PC-3 (cell line): ENCODE measurements at regions not wholly inside any gene's neighbourhood (a gene's known extent, or its start where the extent isn't known, plus 50 kb on each side); places are given as distances from the start of the nearest gene placed in this dataset.

Experiments
- ATAC-seq: fragments of 200-7000 bp; cut with Tn5 transposase; 2 replicates; pipeline ENCODE4 v1.9.1; 2020; ENCODE audit warnings: mild to moderate bottlenecking, moderate library complexity
- BruUV-seq: library from RNA; stranded (reverse); fragments of 400-500 nt; replicated peaks from 2 replicates; lab custom pipeline; 2021; lab: Mats Ljungman, UMichigan
- CTCF ChIA-PET: fragments of 300-600 bp; sonication (Branson Sonifier 250); formaldehyde crosslinking; loops from one replicate; lab custom pipeline; 2022; ENCODE audit warnings: antibody characterized with exemption; lab: Charles Lee
- POLR2A ChIA-PET: fragments of 300-600 bp; sonication (Branson Sonifier 250); formaldehyde crosslinking; loops from one replicate; lab custom pipeline; 2022; ENCODE audit warnings: antibody characterized with exemption; ENCODE audit not compliant: unreplicated experiment; lab: Charles Lee
- DNase-seq: peaks from one replicate; pipeline ENCODE4 v3.0.0-alpha.2; 2015
- H2AFZ ChIP-seq: fragments of 300-600 bp; sonication (generic); 2 replicates; pipeline ENCODE4 v1.6.0; 2016; ENCODE audit warnings: antibody characterized with exemption, low read length
- H3F3A ChIP-seq: fragments of 300-600 bp; sonication (generic); one replicate; pipeline ENCODE4 v1.6.0; 2017; ENCODE audit warnings: antibody characterized with exemption, low read length, control low read depth, mild to moderate bottlenecking; ENCODE audit not compliant: unreplicated experiment
- H3K27ac ChIP-seq: fragments of 300-600 bp; sonication (generic); 2 replicates; pipeline ENCODE4 v1.5.1; 2016; ENCODE audit warnings: mild to moderate bottlenecking, low read length
- H3K27me3 ChIP-seq: fragments of 300-600 bp; sonication (generic); 2 replicates; pipeline ENCODE4 v1.6.1; 2016; ENCODE audit warnings: low read length, mixed read lengths
- H3K36me3 ChIP-seq: fragments of 300-600 bp; sonication (generic); 2 replicates; pipeline ENCODE4 v1.6.1; 2016; ENCODE audit warnings: low read depth, mixed run types, low read length, mixed read lengths
- H3K4me1 ChIP-seq: fragments of 300-600 bp; sonication (generic); 2 replicates; pipeline ENCODE4 v1.5.1; 2016; ENCODE audit warnings: low read length; ENCODE audit not compliant: insufficient read depth
- H3K4me2 ChIP-seq: fragments of 300-600 bp; sonication (generic); 2 replicates; pipeline ENCODE4 v1.6.0; 2016; ENCODE audit warnings: low read length
- H3K4me3 ChIP-seq: fragments of 300-600 bp; sonication (generic); 2 replicates; pipeline ENCODE4 v1.5.1; 2016; ENCODE audit warnings: mild to moderate bottlenecking, low read length, mixed read lengths
- H3K79me2 ChIP-seq: fragments of 300-600 bp; sonication (generic); 2 replicates; pipeline ENCODE4 v1.6.1; 2017; ENCODE audit warnings: low read length, mixed read lengths
- H3K9ac ChIP-seq: fragments of 300-600 bp; sonication (generic); 2 replicates; pipeline ENCODE4 v1.6.0; 2016; ENCODE audit warnings: mild to moderate bottlenecking, low read length
- H3K9me2 ChIP-seq: fragments of 300-600 bp; sonication (generic); replicated peaks from 2 replicates; pipeline ENCODE4 v1.6.1; 2016; ENCODE audit warnings: mixed run types, low read length, mixed read lengths
- H3K9me3 ChIP-seq: fragments of 300-600 bp; sonication (generic); 2 replicates; pipeline ENCODE4 v1.6.1; 2016; ENCODE audit warnings: low read length, mixed read lengths
- H4K20me1 ChIP-seq: fragments of 300-600 bp; sonication (generic); 2 replicates; pipeline ENCODE4 v1.6.1; 2016; ENCODE audit warnings: low read length, mixed read lengths
- CTCF ChIP-seq: fragments of 300-600 bp; sonication (generic); conservative IDR thresholded peaks from 2 replicates; pipeline ENCODE4 v1.5.1; 2017; ENCODE audit warnings: antibody characterized with exemption, low read depth, mild to moderate bottlenecking, low read length
- EZH2 ChIP-seq: fragments of 300-600 bp; sonication (generic); IDR thresholded peaks from one replicate; pipeline ENCODE4 v1.6.1; 2017; ENCODE audit warnings: antibody characterized with exemption, mild to moderate bottlenecking, low read length; ENCODE audit not compliant: unreplicated experiment
- EZH2phosphoT487 ChIP-seq: fragments of 300-600 bp; sonication (generic); IDR thresholded peaks from 2 replicates; pipeline ENCODE4 v1.6.1; 2018; ENCODE audit warnings: mild to moderate bottlenecking, antibody characterized with exemption, low read length, borderline replicate concordance
- intact Hi-C: fragments of 100-400 bp; cut with micrococcal nuclease; formaldehyde crosslinking; loops from 2 replicates; pipeline ENCODE4 v1.9.0; 2023

DNA sequence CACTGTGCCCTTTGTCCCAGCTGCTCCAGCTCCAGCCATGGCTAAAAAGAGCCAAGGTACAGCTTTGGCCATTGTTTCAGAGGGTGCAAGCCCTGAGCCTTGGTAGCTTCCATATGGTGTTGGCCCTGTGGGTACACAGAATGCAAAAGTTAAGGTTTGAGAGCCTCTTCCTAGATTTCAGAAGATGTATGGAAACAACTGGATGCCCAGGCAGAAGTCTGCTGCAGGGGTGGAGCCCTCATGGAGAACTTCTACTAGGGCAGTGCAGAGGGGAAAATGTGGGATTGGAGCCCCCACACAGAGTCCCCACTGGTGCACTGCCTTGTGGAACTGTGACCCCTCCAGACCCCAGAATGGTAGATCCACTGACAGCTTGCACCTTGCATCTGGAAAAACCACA, 70.9 kb upstream of the MSX1 start:
- H3K36me3 ChIP-seq: no peaks in the 10 kb centered on the region
- H3K27me3 ChIP-seq: peaks cover 12% of the 10 kb centered on the region; the same call in 1 of the 2 replicates
- no peak for DNase-seq
- no TSS peak for BruUV-seq
- H3F3A ChIP-seq: no peaks in the 10 kb centered on the region
- no peaks in the 10 kb centered on the region for H3K79me2 ChIP-seq
- no peaks in the 10 kb centered on the region for H3K9me2 ChIP-seq
- H4K20me1 ChIP-seq: no peaks in the 10 kb centered on the region
- H3K4me2 ChIP-seq: no peak overlapping the region
- CTCF ChIA-PET: no interaction called here
- H2AFZ ChIP-seq: no peak overlapping the region
- TF ChIP-seq CTCF: no peak
- TF ChIP-seq EZH2: no peak
- no peak for TF ChIP-seq EZH2phosphoT487
- no peaks in the 10 kb centered on the region for H3K9me3 ChIP-seq
- no peak overlapping the region for H3K9ac ChIP-seq
- no peaks in the 10 kb centered on the region for H3K4me1 ChIP-seq
- no peak for ATAC-seq
- H3K4me3 ChIP-seq: no peak overlapping the region
- intact Hi-C loops: no loop called here
- POLR2A ChIA-PET: no interaction called here
- H3K27ac ChIP-seq: no peak overlapping the region

DNA sequence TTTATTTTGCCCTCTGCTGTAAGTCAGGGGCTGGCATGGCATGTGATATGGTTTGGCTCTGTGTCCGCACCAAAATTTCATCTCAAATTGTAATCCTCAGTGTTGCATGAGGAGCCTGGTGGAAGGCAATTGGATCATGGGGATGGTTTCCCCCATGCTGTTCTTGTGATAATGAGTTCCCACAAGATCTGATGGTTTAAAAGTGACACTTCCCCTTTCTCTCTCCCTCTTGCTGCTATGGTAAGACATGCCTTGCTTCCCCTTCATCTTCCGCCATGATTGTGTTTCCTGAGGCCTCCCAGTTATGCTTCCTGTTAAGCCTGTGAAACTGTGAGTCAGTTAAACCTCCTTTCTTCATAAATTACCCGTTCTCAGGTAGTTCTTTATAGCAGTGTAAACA, 72.0 kb upstream of the MSX1 start:
- H3K27ac ChIP-seq: no peak overlapping the region
- no peak for ATAC-seq
- TF ChIP-seq EZH2 (no peak), EZH2phosphoT487 (no peak), CTCF (no peak)
- no TSS peak for BruUV-seq
- H3K79me2 ChIP-seq: no peaks in the 10 kb centered on the region
- H3K4me1 ChIP-seq: no peaks in the 10 kb centered on the region
- no peak overlapping the region for H3K4me3 ChIP-seq
- H2AFZ ChIP-seq: no peak overlapping the region
- H3K4me2 ChIP-seq: no peak overlapping the region
- H3F3A ChIP-seq: no peaks in the 10 kb centered on the region
- CTCF ChIA-PET: no interaction called here
- peaks cover 12% of the 10 kb centered on the region; the same call in 1 of the 2 replicates for H3K27me3 ChIP-seq
- H3K9ac ChIP-seq: no peak overlapping the region
- intact Hi-C loops: no loop called here
- H3K9me2 ChIP-seq: no peaks in the 10 kb centered on the region
- no peaks in the 10 kb centered on the region for H4K20me1 ChIP-seq
- H3K36me3 ChIP-seq: no peaks in the 10 kb centered on the region
- no peaks in the 10 kb centered on the region for H3K9me3 ChIP-seq
- no peak for DNase-seq
- POLR2A ChIA-PET: no interaction called here

- Histone ChIP-seq H3K27me3 (no peaks in the 10 kb centered on the region), H3K4me2 (no peak overlapping the region), H2AFZ (no peak overlapping the region)
Measured at GRCh38 chr4:4784379-4784778, 75.1 kb upstream of the MSX1 start.

More at GRCh38 chr4:4784379-4784778, 75.1 kb upstream of the MSX1 start:
- H3K9me3 ChIP-seq: no peaks in the 10 kb centered on the region
- intact Hi-C loops: no loop called here
- H4K20me1 ChIP-seq: no peaks in the 10 kb centered on the region
- ChIA-PET CTCF (no interaction called here), POLR2A (no interaction called here)
- no peaks in the 10 kb centered on the region for H3K79me2 ChIP-seq
- no peak for TF ChIP-seq EZH2phosphoT487
- no peak for TF ChIP-seq EZH2
- H3K9ac ChIP-seq: no peak overlapping the region
- H3K36me3 ChIP-seq: no peaks in the 10 kb centered on the region
- ATAC-seq: no peak
- H3K4me1 ChIP-seq: no peaks in the 10 kb centered on the region
- H3K9me2 ChIP-seq: no peaks in the 10 kb centered on the region
- no peaks in the 10 kb centered on the region for H3F3A ChIP-seq
- no peak overlapping the region for H3K4me3 ChIP-seq
- DNase-seq: no peak
- no peak overlapping the region for H3K27ac ChIP-seq
- BruUV-seq: no TSS peak
